HUES6 (cell line): ENCODE measurements at regions not wholly inside any gene's neighbourhood (a gene's known extent, or its start where the extent isn't known, plus 50 kb on each side); places are given as distances from the start of the nearest gene placed in this dataset.
"Not testable (repeated sequence)": the region's sequence is repeated elsewhere in the genome, so short reads cannot be mapped to it uniquely, and the experiment has no call there.

Experiments used
- H3K27ac ChIP-seq: 2 replicates; pipeline ENCODE4 v1.7.0; 2013; ENCODE audit warnings: low read depth, mild to moderate bottlenecking, low read length, inconsistent platforms
- H3K27me3 ChIP-seq: 2 replicates; pipeline ENCODE4 v1.6.1; 2013; ENCODE audit warnings: low read length; ENCODE audit not compliant: control insufficient read depth, insufficient read depth
- H3K36me3 ChIP-seq: 2 replicates; pipeline ENCODE4 v1.6.1; 2013; ENCODE audit warnings: low read length; ENCODE audit not compliant: control insufficient read depth, insufficient read depth
- H3K4me1 ChIP-seq: 2 replicates; pipeline ENCODE4 v1.6.1; 2013; ENCODE audit warnings: low read length; ENCODE audit not compliant: control insufficient read depth, insufficient read depth
- H3K4me3 ChIP-seq: 2 replicates; pipeline ENCODE4 v1.5.1; 2013; ENCODE audit warnings: low read depth, low read length
- H3K9ac ChIP-seq: one replicate; pipeline ENCODE4 v1.6.1; 2013; ENCODE audit warnings: mild to moderate bottlenecking, low read length
- H3K9me3 ChIP-seq: 2 replicates; pipeline ENCODE4 v1.6.1; 2013; ENCODE audit warnings: low read depth, low read length; ENCODE audit not compliant: control insufficient read depth, insufficient read depth

GRCh38 chr3:181336597-181336996, 347.1 kb upstream of the DNAJC19 start:
- H3K36me3 ChIP-seq = no peaks in the 10 kb centered on the region
- H3K27ac ChIP-seq = no peak overlapping the region
- no peak overlapping the region for H3K9ac ChIP-seq
- no peaks in the 10 kb centered on the region for H3K4me1 ChIP-seq
- H3K9me3 ChIP-seq = peaks cover 8% of the 10 kb centered on the region; the same call in 1 of the 2 replicates
- no peaks in the 10 kb centered on the region for H3K27me3 ChIP-seq
- no peak overlapping the region for H3K4me3 ChIP-seq

GRCh38 chr3:181333394-181333793, 343.9 kb upstream of the DNAJC19 start:
- Histone ChIP-seq H3K4me1 (no peaks in the 10 kb centered on the region), H3K27ac (no peak overlapping the region), H3K27me3 (no peaks in the 10 kb centered on the region), H3K4me3 (no peak overlapping the region), H3K9ac (no peak overlapping the region), H3K36me3 (no peaks in the 10 kb centered on the region), H3K9me3 (no peaks in the 10 kb centered on the region)

GRCh38 chr3:181330821-181331563, 341.5 kb upstream of the DNAJC19 start:
- Histone ChIP-seq H3K36me3 (no peaks in the 10 kb centered on the region), H3K27me3 (no peaks in the 10 kb centered on the region), H3K9ac (no peak overlapping the region), H3K27ac (no peak overlapping the region), H3K4me1 (no peaks in the 10 kb centered on the region; the same call in 1 of the 2 replicates), H3K9me3 (no peaks in the 10 kb centered on the region), H3K4me3 (no peak overlapping the region)

GRCh38 chr3:181330257-181330656, 340.7 kb upstream of the DNAJC19 start:
- H3K27ac ChIP-seq = no peak overlapping the region
- no peak overlapping the region for H3K9ac ChIP-seq
- H3K4me1 ChIP-seq = no peaks in the 10 kb centered on the region; the same call in 1 of the 2 replicates
- no peaks in the 10 kb centered on the region for H3K36me3 ChIP-seq
- H3K9me3 ChIP-seq = no peaks in the 10 kb centered on the region
- H3K4me3 ChIP-seq = no peak overlapping the region
- H3K27me3 ChIP-seq = no peaks in the 10 kb centered on the region

- H3K9ac ChIP-seq = no peak overlapping the region
- peaks cover 7% of the 10 kb centered on the region for H3K4me1 ChIP-seq
- no peaks in the 10 kb centered on the region for H3K36me3 ChIP-seq
- H3K27me3 ChIP-seq = no peaks in the 10 kb centered on the region
- no peak overlapping the region for H3K27ac ChIP-seq
- H3K4me3 ChIP-seq = no peak overlapping the region
- no peaks in the 10 kb centered on the region for H3K9me3 ChIP-seq
These were observed 339.5 kb upstream of the DNAJC19 start for GRCh38 chr3:181329024-181329423.

- H3K9me3 ChIP-seq = no peaks in the 10 kb centered on the region
- H3K9ac ChIP-seq = no peak overlapping the region
- no peak overlapping the region for H3K27ac ChIP-seq
- H3K36me3 ChIP-seq = no peaks in the 10 kb centered on the region
- H3K27me3 ChIP-seq = no peaks in the 10 kb centered on the region
- no peak overlapping the region for H3K4me3 ChIP-seq
- peaks cover 7% of the 10 kb centered on the region for H3K4me1 ChIP-seq
These were observed 338.8 kb upstream of the DNAJC19 start for GRCh38 chr3:181328346-181328745.

- H3K4me1 ChIP-seq = peaks cover 7% of the 10 kb centered on the region
- H3K27ac ChIP-seq = no peak overlapping the region
These were observed 337.8 kb upstream of the DNAJC19 start for GRCh38 chr3:181327349-181327748.

GRCh38 chr3:181326637-181327223, 337.2 kb upstream of the DNAJC19 start:
- Histone ChIP-seq H3K4me3 (no peak overlapping the region), H3K27ac (no peak overlapping the region), H3K9ac (no peak overlapping the region), H3K9me3 (no peaks in the 10 kb centered on the region), H3K4me1 (peaks cover 7% of the 10 kb centered on the region), H3K36me3 (no peaks in the 10 kb centered on the region), H3K27me3 (no peaks in the 10 kb centered on the region)

More at GRCh38 chr3:181327349-181327748, 337.8 kb upstream of the DNAJC19 start:
- Histone ChIP-seq H3K36me3 (no peaks in the 10 kb centered on the region), H3K9me3 (no peaks in the 10 kb centered on the region), H3K9ac (no peak overlapping the region), H3K4me3 (no peak overlapping the region), H3K27me3 (no peaks in the 10 kb centered on the region)

- H3K27ac ChIP-seq, H3K4me1 ChIP-seq, H3K9ac ChIP-seq, H3K36me3 ChIP-seq, H3K4me3 ChIP-seq, H3K9me3 ChIP-seq, H3K27me3 ChIP-seq: not testable (repeated sequence)
These were observed 335.0 kb upstream of the DNAJC19 start for GRCh38 chr3:181324516-181324915.

GRCh38 chr3:181318321-181318720, 328.8 kb upstream of the DNAJC19 start:
- H3K27ac ChIP-seq = no peak overlapping the region
- H3K27me3 ChIP-seq = no peaks in the 10 kb centered on the region
- no peaks in the 10 kb centered on the region for H3K4me1 ChIP-seq
- no peaks in the 10 kb centered on the region for H3K9me3 ChIP-seq
- H3K36me3 ChIP-seq = no peaks in the 10 kb centered on the region
- H3K4me3 ChIP-seq = no peak overlapping the region
- no peak overlapping the region for H3K9ac ChIP-seq

GRCh38 chr3:181317508-181317907, 328.0 kb upstream of the DNAJC19 start:
- no peaks in the 10 kb centered on the region for H3K9me3 ChIP-seq
- H3K9ac ChIP-seq = no peak overlapping the region
- no peak overlapping the region for H3K4me3 ChIP-seq
- H3K27ac ChIP-seq = no peak overlapping the region
- no peaks in the 10 kb centered on the region for H3K36me3 ChIP-seq
- no peaks in the 10 kb centered on the region for H3K27me3 ChIP-seq
- no peaks in the 10 kb centered on the region for H3K4me1 ChIP-seq
